ENCODE measurements at regions not wholly inside any gene's neighbourhood (a gene's known extent, or its start where the extent isn't known, plus 50 kb on each side); places are given as distances from the start of the nearest gene placed in this dataset.

- H3K4me1 Mint-ChIP-seq = peaks cover 2% of the 10 kb centered on the region
- no peak overlapping the region for H3K4me3 ChIP-seq (ENCODE audit: low read length)
- H3K4me3 Mint-ChIP-seq = no peak overlapping the region
- DNase-seq = no peak
- no peak overlapping the region for H3K27ac ChIP-seq (ENCODE audit: low read depth, low read length)
- H3K9ac ChIP-seq (ENCODE audit: extremely low read depth, low read length, poor library complexity, severe bottlenecking) = no peak overlapping the region
- H3K9me3 ChIP-seq (ENCODE audit: control insufficient read depth, low read length) = no peaks in the 10 kb centered on the region
- H3K9me3 Mint-ChIP-seq = no peaks in the 10 kb centered on the region
- no peaks in the 10 kb centered on the region for H3K27me3 ChIP-seq (ENCODE audit: control insufficient read depth, insufficient read depth, low read length, poor library complexity, severe bottlenecking)
- H3K4me1 ChIP-seq (ENCODE audit: control insufficient read depth, insufficient read depth, low read length) = no peaks in the 10 kb centered on the region
- TF ChIP-seq CTCF (conservative IDR thresholded peaks at IDR 0.05) = no peak
- H3K27me3 Mint-ChIP-seq (ENCODE audit: insufficient read depth) = no peaks in the 10 kb centered on the region
- no peaks in the 10 kb centered on the region for H3K36me3 Mint-ChIP-seq (ENCODE audit: low read depth)
- H3K36me3 ChIP-seq (ENCODE audit: control insufficient read depth, insufficient read depth, low read length) = no peaks in the 10 kb centered on the region
- 87 to 91% methylated on average over 1 of the region's 1 CpG for WGBS, 2 experiments (ENCODE audit: insufficient coverage in 1 of 2, insufficient read length in 1 of 2)
- no peak overlapping the region for H3K27ac Mint-ChIP-seq
Measured at GRCh38 chr6:103769431-103769830, 1090.3 kb downstream of the HACE1 start.

GRCh38 chr6:103750603-103751002, 1109.1 kb downstream of the HACE1 start:
- H3K9ac ChIP-seq (ENCODE audit: extremely low read depth, low read length, poor library complexity, severe bottlenecking) = no peak overlapping the region
- no peak overlapping the region for H3K27ac ChIP-seq (ENCODE audit: low read depth, low read length)
- Mint-ChIP-seq H3K4me1 (no peaks in the 10 kb centered on the region), H3K27ac (no peak overlapping the region), H3K27me3 (ENCODE audit: insufficient read depth) (no peaks in the 10 kb centered on the region), H3K4me3 (no peak overlapping the region), H3K36me3 (ENCODE audit: low read depth) (no peaks in the 10 kb centered on the region), H3K9me3 (no peaks in the 10 kb centered on the region)
- no peaks in the 10 kb centered on the region for H3K4me1 ChIP-seq (ENCODE audit: control insufficient read depth, insufficient read depth, low read length)
- no peak overlapping the region for H3K4me3 ChIP-seq (ENCODE audit: low read length)
- no peak for DNase-seq
- no peaks in the 10 kb centered on the region for H3K27me3 ChIP-seq (ENCODE audit: control insufficient read depth, insufficient read depth, low read length, poor library complexity, severe bottlenecking)
- no peaks in the 10 kb centered on the region for H3K9me3 ChIP-seq (ENCODE audit: control insufficient read depth, low read length)
- 66 to 79% methylated on average over 3 to 7 of the region's 7 CpGs for WGBS, 2 experiments (ENCODE audit: insufficient coverage in 1 of 2, insufficient read length in 1 of 2)
- H3K36me3 ChIP-seq (ENCODE audit: control insufficient read depth, insufficient read depth, low read length) = no peaks in the 10 kb centered on the region
- no peak for TF ChIP-seq CTCF (conservative IDR thresholded peaks at IDR 0.05)

DNA sequence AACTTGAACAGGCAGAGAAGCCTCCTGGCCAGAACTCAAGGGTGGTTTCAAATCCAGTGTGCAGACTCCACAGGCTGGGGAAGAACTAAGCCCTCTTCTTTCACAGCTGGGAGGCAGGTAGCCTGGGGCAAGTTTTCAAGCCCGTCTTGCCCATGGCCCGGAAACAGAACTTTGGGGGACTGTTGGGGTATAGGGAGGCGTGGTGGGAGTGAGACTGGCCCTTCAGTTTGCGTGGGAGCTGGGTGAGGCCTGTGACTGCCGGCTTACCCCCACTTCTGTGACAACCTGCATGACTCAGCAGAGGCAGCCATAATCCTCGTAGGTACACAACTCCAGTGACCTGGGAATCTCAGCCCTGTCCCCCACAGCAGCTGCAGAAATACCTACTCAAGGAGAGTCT, 1125.7 kb downstream of the HACE1 start:
- Mint-ChIP-seq H3K4me1 (peaks cover 11% of the 10 kb centered on the region), H3K9me3 (peaks cover 3% of the 10 kb centered on the region)
- H3K27me3 ChIP-seq (ENCODE audit: control insufficient read depth, insufficient read depth, low read length, poor library complexity, severe bottlenecking) = no peaks in the 10 kb centered on the region

More for the DNA sequence above, 1125.7 kb downstream of the HACE1 start:
- no peaks in the 10 kb centered on the region for H3K27me3 Mint-ChIP-seq (ENCODE audit: insufficient read depth)
- no peaks in the 10 kb centered on the region for H3K9me3 ChIP-seq (ENCODE audit: control insufficient read depth, low read length)
- no peak overlapping the region for H3K9ac ChIP-seq (ENCODE audit: extremely low read depth, low read length, poor library complexity, severe bottlenecking)
- no peak overlapping the region for H3K4me3 ChIP-seq (ENCODE audit: low read length)
- H3K27ac Mint-ChIP-seq = no peak overlapping the region
- 94 to 100% methylated on average over 1 to 6 of the region's 6 CpGs for WGBS, 2 experiments (ENCODE audit: insufficient coverage in 1 of 2, insufficient read length in 1 of 2)
- no peaks in the 10 kb centered on the region for H3K36me3 Mint-ChIP-seq (ENCODE audit: low read depth)
- no peak for DNase-seq
- no peaks in the 10 kb centered on the region for H3K36me3 ChIP-seq (ENCODE audit: control insufficient read depth, insufficient read depth, low read length)
- no peak overlapping the region for H3K27ac ChIP-seq (ENCODE audit: low read depth, low read length)
- no peak for TF ChIP-seq CTCF (conservative IDR thresholded peaks at IDR 0.05)
- no peak overlapping the region for H3K4me3 Mint-ChIP-seq
- no peaks in the 10 kb centered on the region for H3K4me1 ChIP-seq (ENCODE audit: control insufficient read depth, insufficient read depth, low read length)
